ENCODE measurements at regions not wholly inside any gene's neighbourhood (a gene's known extent, or its start where the extent isn't known, plus 50 kb on each side); places are given as distances from the start of the nearest gene placed in this dataset.
"Not testable (repeated sequence)": the region's sequence is repeated elsewhere in the genome, so short reads cannot be mapped to it uniquely, and the experiment has no call there.

DNA sequence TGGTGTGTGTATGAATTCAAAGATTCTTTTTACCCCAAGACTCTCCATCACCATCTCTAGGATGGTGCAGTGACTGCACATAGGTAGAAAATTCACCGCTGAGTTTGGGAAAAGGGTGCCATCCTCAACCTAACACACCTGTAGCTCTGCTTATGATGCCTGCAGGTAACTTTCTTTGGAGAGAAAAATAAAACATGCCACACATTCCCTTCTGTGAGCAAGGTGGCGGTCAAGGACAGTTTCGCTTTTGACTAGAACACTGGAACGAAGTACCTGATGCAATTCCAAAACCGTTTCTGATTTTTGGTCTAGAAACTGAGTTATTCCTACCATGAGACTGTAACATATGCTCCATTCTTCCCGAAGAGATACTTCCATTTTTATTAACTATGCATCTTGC lies 205.6 kb downstream of the FGFR2 start:
- DNase-seq (no peak), FAIRE-seq (no peak)
- TF ChIP-seq, protein P1, sequence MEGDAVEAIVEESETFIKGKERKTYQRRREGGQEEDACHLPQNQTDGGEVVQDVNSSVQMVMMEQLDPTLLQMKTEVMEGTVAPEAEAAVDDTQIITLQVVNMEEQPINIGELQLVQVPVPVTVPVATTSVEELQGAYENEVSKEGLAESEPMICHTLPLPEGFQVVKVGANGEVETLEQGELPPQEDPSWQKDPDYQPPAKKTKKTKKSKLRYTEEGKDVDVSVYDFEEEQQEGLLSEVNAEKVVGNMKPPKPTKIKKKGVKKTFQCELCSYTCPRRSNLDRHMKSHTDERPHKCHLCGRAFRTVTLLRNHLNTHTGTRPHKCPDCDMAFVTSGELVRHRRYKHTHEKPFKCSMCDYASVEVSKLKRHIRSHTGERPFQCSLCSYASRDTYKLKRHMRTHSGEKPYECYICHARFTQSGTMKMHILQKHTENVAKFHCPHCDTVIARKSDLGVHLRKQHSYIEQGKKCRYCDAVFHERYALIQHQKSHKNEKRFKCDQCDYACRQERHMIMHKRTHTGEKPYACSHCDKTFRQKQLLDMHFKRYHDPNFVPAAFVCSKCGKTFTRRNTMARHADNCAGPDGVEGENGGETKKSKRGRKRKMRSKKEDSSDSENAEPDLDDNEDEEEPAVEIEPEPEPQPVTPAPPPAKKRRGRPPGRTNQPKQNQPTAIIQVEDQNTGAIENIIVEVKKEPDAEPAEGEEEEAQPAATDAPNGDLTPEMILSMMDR (IDR thresholded peaks at IDR 0.05; ENCODE audit: borderline replicate concordance, extremely low read depth, insufficient read depth), result peak; percentile 24
- no peak overlapping the region for H3K27ac ChIP-seq (ENCODE audit: low read depth in 2 of 2, low read length in 2 of 2)
- no peak overlapping the region for H3K4me3 ChIP-seq (ENCODE audit: low read length in 3 of 3)
- no peaks in the 10 kb centered on the region for H3K9me3 ChIP-seq (ENCODE audit: control insufficient read depth in 2 of 3, insufficient read depth in 1 of 3, low read length in 3 of 3)
- H3K36me3 ChIP-seq (ENCODE audit: control insufficient read depth in 2 of 3, insufficient read depth in 3 of 3, low read length in 3 of 3), result no peaks in the 10 kb centered on the region
- H3K27me3 ChIP-seq (ENCODE audit: control insufficient read depth, insufficient read depth, low read length), result no peaks in the 10 kb centered on the region
- intact Hi-C loops (cut with DNase I), result no loop called here
- no peak overlapping the region for H3K9ac ChIP-seq (ENCODE audit: low read length in 3 of 3)
- no peaks in the 10 kb centered on the region for H3K4me1 ChIP-seq (ENCODE audit: control insufficient read depth in 2 of 3, insufficient read depth in 2 of 3, low read depth in 1 of 3, low read length in 3 of 3)

DNA sequence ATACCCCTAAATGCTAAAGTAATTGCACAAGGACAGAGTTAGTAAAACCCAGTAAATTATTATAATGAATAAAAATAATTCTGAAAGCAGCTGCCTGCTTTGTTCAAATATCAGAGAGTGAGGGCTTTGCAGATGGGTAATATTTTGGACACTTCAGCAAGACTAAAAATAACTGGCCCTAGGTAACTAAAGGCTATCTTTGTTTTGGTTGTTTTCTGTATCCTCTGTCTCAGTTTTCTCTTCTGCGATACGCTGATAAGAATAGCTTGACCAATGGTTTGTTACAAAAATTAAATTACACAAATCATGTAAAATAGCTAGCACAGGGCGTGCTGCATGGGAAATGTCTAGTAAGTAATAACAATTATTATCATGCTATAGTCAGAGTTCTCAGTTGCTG lies 204.7 kb downstream of the FGFR2 start:
- TF ChIP-seq, protein P1 (IDR thresholded peaks at IDR 0.05; ENCODE audit: borderline replicate concordance, extremely low read depth, insufficient read depth), result no peak
- FAIRE-seq (no peak), DNase-seq (no peak)
- no peaks in the 10 kb centered on the region for H3K36me3 ChIP-seq (ENCODE audit: control insufficient read depth in 2 of 3, insufficient read depth in 3 of 3, low read length in 3 of 3)
- H3K9ac ChIP-seq (ENCODE audit: low read length in 3 of 3), result no peak overlapping the region
- no peaks in the 10 kb centered on the region for H3K4me1 ChIP-seq (ENCODE audit: control insufficient read depth in 2 of 3, insufficient read depth in 2 of 3, low read depth in 1 of 3, low read length in 3 of 3)
- H3K27ac ChIP-seq (ENCODE audit: low read depth in 2 of 2, low read length in 2 of 2), result no peak overlapping the region
- no peak overlapping the region for H3K4me3 ChIP-seq (ENCODE audit: low read length in 3 of 3)
- no peaks in the 10 kb centered on the region for H3K27me3 ChIP-seq (ENCODE audit: control insufficient read depth, insufficient read depth, low read length)
- intact Hi-C loops (cut with DNase I), result no loop called here
- no peaks in the 10 kb centered on the region for H3K9me3 ChIP-seq (ENCODE audit: control insufficient read depth in 2 of 3, insufficient read depth in 1 of 3, low read length in 3 of 3)

DNA sequence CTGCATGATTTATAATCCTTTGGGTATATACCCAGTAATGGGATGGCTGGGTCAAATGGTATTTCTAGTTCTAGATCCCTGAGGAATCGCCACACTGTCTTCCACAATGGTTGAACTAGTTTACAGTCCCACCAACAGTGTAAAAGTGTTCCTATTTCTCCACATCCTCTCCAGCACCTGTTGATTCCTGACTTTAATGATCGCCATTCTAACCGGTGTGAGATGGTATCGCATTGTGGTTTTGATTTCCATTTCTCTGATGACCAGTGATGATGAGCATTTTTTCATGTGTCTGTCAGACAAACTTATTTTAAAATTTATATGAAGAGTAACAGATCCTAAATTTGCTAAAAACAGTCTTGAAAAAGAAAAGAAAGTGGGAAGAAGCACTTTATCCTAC lies 197.7 kb downstream of the FGFR2 start:
- intact Hi-C loops (cut with DNase I); H3K9me3 ChIP-seq (ENCODE audit: control insufficient read depth in 2 of 3, insufficient read depth in 1 of 3, low read length in 3 of 3); H3K27ac ChIP-seq (ENCODE audit: low read depth in 2 of 2, low read length in 2 of 2); H3K36me3 ChIP-seq (ENCODE audit: control insufficient read depth in 2 of 3, insufficient read depth in 3 of 3, low read length in 3 of 3); H3K27me3 ChIP-seq (ENCODE audit: control insufficient read depth, insufficient read depth, low read length); H3K4me1 ChIP-seq (ENCODE audit: control insufficient read depth in 2 of 3, insufficient read depth in 2 of 3, low read depth in 1 of 3, low read length in 3 of 3); H3K4me3 ChIP-seq (ENCODE audit: low read length in 3 of 3); H3K9ac ChIP-seq (ENCODE audit: low read length in 3 of 3); FAIRE-seq; DNase-seq: not testable (repeated sequence)

DNA sequence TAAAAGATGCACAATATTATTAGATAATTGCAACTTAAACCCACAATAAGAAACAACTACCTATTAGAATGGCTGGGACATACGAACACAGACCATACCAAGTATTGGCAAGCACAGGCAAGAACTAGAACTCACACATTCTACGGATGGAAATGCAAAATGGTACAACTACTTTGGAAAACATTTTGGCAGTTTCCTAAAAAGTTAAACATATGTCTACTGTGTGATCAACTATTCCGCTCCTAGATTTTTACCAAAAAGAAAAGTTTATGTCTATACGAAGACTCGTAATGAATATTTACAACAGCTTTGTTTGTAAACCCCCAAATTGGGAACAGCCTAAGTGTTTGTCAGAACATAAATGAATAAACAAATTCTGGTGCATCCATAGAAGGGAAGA lies 194.7 kb downstream of the FGFR2 start:
- Histone ChIP-seq H3K27me3 (ENCODE audit: control insufficient read depth, insufficient read depth, low read length) (no peaks in the 10 kb centered on the region), H3K9ac (ENCODE audit: low read length in 3 of 3) (no peak overlapping the region), H3K36me3 (ENCODE audit: control insufficient read depth in 2 of 3, insufficient read depth in 3 of 3, low read length in 3 of 3) (no peaks in the 10 kb centered on the region), H3K4me3 (ENCODE audit: low read length in 3 of 3) (no peak overlapping the region), H3K27ac (ENCODE audit: low read depth in 2 of 2, low read length in 2 of 2) (no peak overlapping the region), H3K9me3 (ENCODE audit: control insufficient read depth in 2 of 3, insufficient read depth in 1 of 3, low read length in 3 of 3) (no peaks in the 10 kb centered on the region), H3K4me1 (ENCODE audit: control insufficient read depth in 2 of 3, insufficient read depth in 2 of 3, low read depth in 1 of 3, low read length in 3 of 3) (peaks cover 0 to 2% (median 0%) of the 10 kb centered on the region in 3 donors)
- TF ChIP-seq, protein P1 (IDR thresholded peaks at IDR 0.05; ENCODE audit: borderline replicate concordance, extremely low read depth, insufficient read depth), result no peak
- intact Hi-C loops (cut with DNase I), result no loop called here
- DNase-seq (no peak), FAIRE-seq (no peak)

Data from kidney (tissue), 13 donors.